ENCODE measurements at regions not wholly inside any gene's neighbourhood (a gene's known extent, or its start where the extent isn't known, plus 50 kb on each side); places are given as distances from the start of the nearest gene placed in this dataset.

DNA sequence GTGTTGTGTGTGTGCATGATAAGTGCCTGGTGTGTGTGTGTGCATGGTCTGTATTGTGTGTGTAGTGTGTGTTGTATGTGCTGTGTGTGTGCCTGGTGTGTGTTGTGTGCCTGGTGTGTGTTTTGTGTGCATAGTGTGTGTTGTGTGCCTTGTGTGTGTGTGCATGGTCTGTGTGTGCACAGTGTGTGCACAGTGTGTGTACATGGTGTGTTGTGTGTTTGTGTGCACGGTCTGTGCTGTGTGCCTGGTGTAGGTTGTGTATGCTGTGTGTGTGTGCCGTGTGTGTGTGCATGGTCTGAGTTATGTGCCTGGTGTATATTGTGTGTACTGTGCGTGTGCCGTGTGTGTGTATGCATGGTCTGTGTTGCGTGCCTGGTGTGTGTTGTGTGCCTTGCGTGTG, 403.0 kb upstream of the RNF32 start:
- H4K91ac ChIP-seq (ENCODE audit: low read depth, low read length, poor library complexity): peak overlapping the region; percentile 87
- H3K27ac ChIP-seq (replicated peaks; ENCODE audit: low read length): peak overlapping the region; percentile 27
- peaks cover 0 to 5% (median 0%) of the 10 kb centered on the region in 3 experiments for H3K27me3 ChIP-seq (ENCODE audit: control insufficient read depth in 3 of 3, insufficient read depth in 3 of 3, low read depth in 1 of 3, low read length in 3 of 3)
- peak overlapping the region; percentile 78 for H3K9ac ChIP-seq (ENCODE audit: low read depth, low read length, poor library complexity)
- H3K4me1 ChIP-seq (ENCODE audit: control insufficient read depth in 2 of 2, insufficient read depth in 1 of 2, low read depth in 1 of 2, low read length in 2 of 2): peaks cover 0 to 5% of the 10 kb centered on the region in 2 donors
- no peaks in the 10 kb centered on the region for H3K79me1 ChIP-seq (ENCODE audit: low read depth, low read length)
- H3K36me3 ChIP-seq (replicated peaks in 1 of 2; ENCODE audit: control insufficient read depth in 2 of 2, insufficient read depth in 2 of 2, low read length in 2 of 2): peaks cover 0 to 6% of the 10 kb centered on the region in 2 donors
- peak overlapping the region; percentile 53 for H2AK5ac ChIP-seq (ENCODE audit: low read depth, low read length)
- H2BK15ac ChIP-seq (ENCODE audit: low read length): no peak overlapping the region
- no peak overlapping the region for H3K4me2 ChIP-seq (ENCODE audit: insufficient read depth, low read length, poor library complexity, severe bottlenecking)
- H2BK5ac ChIP-seq (ENCODE audit: low read length): no peak overlapping the region
- peak overlapping the region in 1 of 2 donors; percentile 18 for H3K4me3 ChIP-seq (ENCODE audit: low read length in 2 of 2)
- no CpG with 5 or more reads among the region's 6 CpGs for WGBS, 2 donors (ENCODE audit: extremely low coverage in 2 of 2, insufficient read length in 2 of 2, insufficient replicate concordance in 1 of 2)
- H3K14ac ChIP-seq (ENCODE audit: low read length): peak overlapping the region; percentile 85
- H3K4ac ChIP-seq (ENCODE audit: low read length): peak overlapping the region; percentile 43
- peak overlapping the region; percentile 93 for H3K23ac ChIP-seq (ENCODE audit: low read depth, low read length, poor library complexity)
- no peak for DNase-seq (ENCODE audit: low spot score)
- no peak overlapping the region for H2AFZ ChIP-seq (ENCODE audit: low read length)
- peak overlapping the region; percentile 97 for H2BK12ac ChIP-seq (ENCODE audit: low read length)
- no peak overlapping the region for H2BK120ac ChIP-seq (ENCODE audit: low read depth, low read length)
- H4K8ac ChIP-seq (ENCODE audit: low read depth, low read length): peak overlapping the region; percentile 89
- H3K9me3 ChIP-seq (replicated peaks in 1 of 2; ENCODE audit: control insufficient read depth in 2 of 2, insufficient read depth in 1 of 2, low read depth in 1 of 2, low read length in 2 of 2): peaks cover 0 to 6% of the 10 kb centered on the region in 2 donors
- peak overlapping the region; percentile 23 for H3K18ac ChIP-seq (ENCODE audit: low read length)

DNA sequence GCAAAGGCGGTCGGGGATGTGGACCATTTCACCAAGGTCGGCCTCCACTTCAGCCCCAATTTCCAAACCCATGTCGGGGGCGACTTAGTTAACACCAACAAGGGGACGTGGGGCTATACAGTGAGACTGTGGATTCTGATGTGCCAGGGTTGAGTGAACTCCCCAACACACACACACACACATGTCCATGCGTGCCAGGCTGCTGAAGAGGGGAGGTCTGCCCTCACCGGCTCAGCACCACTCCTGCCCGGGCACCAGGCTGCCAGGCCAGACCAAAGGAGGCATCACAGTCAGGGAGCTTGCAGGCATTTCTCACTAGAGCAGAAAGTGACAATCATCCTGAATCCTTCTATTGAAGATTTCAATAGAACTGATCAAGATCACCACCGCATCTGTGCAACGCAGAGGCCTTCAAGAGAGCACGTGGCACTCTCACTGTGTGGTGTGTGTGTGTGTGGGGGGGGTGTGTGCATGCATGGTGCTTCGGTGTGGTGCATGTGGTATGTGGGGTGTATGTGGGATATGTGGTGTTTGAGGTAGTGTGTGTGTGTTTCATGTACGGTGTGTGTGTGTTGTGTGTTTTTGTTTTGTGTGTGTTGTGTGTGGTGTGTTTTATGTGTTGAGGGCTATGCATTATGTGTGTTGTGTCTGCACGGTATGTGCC, 403.5 kb upstream of the RNF32 start:
- H2BK5ac ChIP-seq (ENCODE audit: low read length): no peak overlapping the region
- peak overlapping the region; percentile 43 for H3K4ac ChIP-seq (ENCODE audit: low read length)
- H2AK5ac ChIP-seq (ENCODE audit: low read depth, low read length): peak overlapping the region; percentile 53
- H3K9ac ChIP-seq (ENCODE audit: low read depth, low read length, poor library complexity): peak overlapping the region; percentile 57
- 100% methylated on average over 2 of the region's 15 CpGs; no CpG with 5 or more reads in 1 of the 2 donors for WGBS, 2 donors (ENCODE audit: extremely low coverage in 2 of 2, insufficient read length in 2 of 2, insufficient replicate concordance in 1 of 2)
- no peaks in the 10 kb centered on the region for H3K79me1 ChIP-seq (ENCODE audit: low read depth, low read length)
- peak overlapping the region; percentile 93 for H3K23ac ChIP-seq (ENCODE audit: low read depth, low read length, poor library complexity)
- H3K14ac ChIP-seq (ENCODE audit: low read length): peak overlapping the region; percentile 85
- H3K9me3 ChIP-seq (replicated peaks in 1 of 2; ENCODE audit: control insufficient read depth in 2 of 2, insufficient read depth in 1 of 2, low read depth in 1 of 2, low read length in 2 of 2): peaks cover 0 to 6% of the 10 kb centered on the region in 2 donors
- H3K36me3 ChIP-seq (replicated peaks in 1 of 2; ENCODE audit: control insufficient read depth in 2 of 2, insufficient read depth in 2 of 2, low read length in 2 of 2): peaks cover 0 to 6% of the 10 kb centered on the region in 2 donors
- H2BK15ac ChIP-seq (ENCODE audit: low read length): no peak overlapping the region
- H4K91ac ChIP-seq (ENCODE audit: low read depth, low read length, poor library complexity): peak overlapping the region; percentile 87
- no peak for DNase-seq (ENCODE audit: low spot score)
- H3K4me2 ChIP-seq (ENCODE audit: insufficient read depth, low read length, poor library complexity, severe bottlenecking): no peak overlapping the region
- peak overlapping the region in 1 of 2 donors; percentile 18 for H3K4me3 ChIP-seq (ENCODE audit: low read length in 2 of 2)
- H3K18ac ChIP-seq (ENCODE audit: low read length): no peak overlapping the region
- H3K27ac ChIP-seq (replicated peaks; ENCODE audit: low read length): no peak overlapping the region
- peaks cover 0 to 5% (median 0%) of the 10 kb centered on the region in 3 experiments for H3K27me3 ChIP-seq (ENCODE audit: control insufficient read depth in 3 of 3, insufficient read depth in 3 of 3, low read depth in 1 of 3, low read length in 3 of 3)
- H2AFZ ChIP-seq (ENCODE audit: low read length): no peak overlapping the region
- peaks cover 0 to 5% of the 10 kb centered on the region in 2 donors for H3K4me1 ChIP-seq (ENCODE audit: control insufficient read depth in 2 of 2, insufficient read depth in 1 of 2, low read depth in 1 of 2, low read length in 2 of 2)
- peak overlapping the region; percentile 89 for H4K8ac ChIP-seq (ENCODE audit: low read depth, low read length)
- H2BK12ac ChIP-seq (ENCODE audit: low read length): no peak overlapping the region
- H2BK120ac ChIP-seq (ENCODE audit: low read depth, low read length): no peak overlapping the region

GRCh38 chr7:156236181-156236889, 404.2 kb upstream of the RNF32 start:
- WGBS, 2 donors (ENCODE audit: extremely low coverage in 2 of 2, insufficient read length in 2 of 2, insufficient replicate concordance in 1 of 2): no CpG with 5 or more reads among the region's 23 CpGs
- H3K4me3 ChIP-seq (ENCODE audit: low read length in 2 of 2): no peak overlapping the region
- peak overlapping the region; percentile 41 for H3K14ac ChIP-seq (ENCODE audit: low read length)
- H3K18ac ChIP-seq (ENCODE audit: low read length): peak overlapping the region; percentile 32
- no peak overlapping the region for H4K91ac ChIP-seq (ENCODE audit: low read depth, low read length, poor library complexity)
- peak overlapping the region; percentile 26 for H2AK5ac ChIP-seq (ENCODE audit: low read depth, low read length)
- DNase-seq (ENCODE audit: low spot score): no peak
- H2AFZ ChIP-seq (ENCODE audit: low read length): no peak overlapping the region
- no peak overlapping the region for H2BK12ac ChIP-seq (ENCODE audit: low read length)
- peak overlapping the region; percentile 45 for H3K23ac ChIP-seq (ENCODE audit: low read depth, low read length, poor library complexity)
- H3K4me2 ChIP-seq (ENCODE audit: insufficient read depth, low read length, poor library complexity, severe bottlenecking): no peak overlapping the region
- peaks cover 0 to 6% of the 10 kb centered on the region in 2 donors for H3K36me3 ChIP-seq (replicated peaks in 1 of 2; ENCODE audit: control insufficient read depth in 2 of 2, insufficient read depth in 2 of 2, low read length in 2 of 2)
- H3K9ac ChIP-seq (ENCODE audit: low read depth, low read length, poor library complexity): no peak overlapping the region
- H4K8ac ChIP-seq (ENCODE audit: low read depth, low read length): no peak overlapping the region
- H2BK120ac ChIP-seq (ENCODE audit: low read depth, low read length): no peak overlapping the region
- peaks cover 0 to 5% of the 10 kb centered on the region in 2 donors for H3K4me1 ChIP-seq (ENCODE audit: control insufficient read depth in 2 of 2, insufficient read depth in 1 of 2, low read depth in 1 of 2, low read length in 2 of 2)
- H3K9me3 ChIP-seq (replicated peaks in 1 of 2; ENCODE audit: control insufficient read depth in 2 of 2, insufficient read depth in 1 of 2, low read depth in 1 of 2, low read length in 2 of 2): peaks cover 0 to 6% of the 10 kb centered on the region in 2 donors
- H3K79me1 ChIP-seq (ENCODE audit: low read depth, low read length): no peaks in the 10 kb centered on the region
- H2BK5ac ChIP-seq (ENCODE audit: low read length): no peak overlapping the region
- peaks cover 0 to 5% (median 0%) of the 10 kb centered on the region in 3 experiments for H3K27me3 ChIP-seq (ENCODE audit: control insufficient read depth in 3 of 3, insufficient read depth in 3 of 3, low read depth in 1 of 3, low read length in 3 of 3)
- H2BK15ac ChIP-seq (ENCODE audit: low read length): no peak overlapping the region
- H3K27ac ChIP-seq (replicated peaks; ENCODE audit: low read length): no peak overlapping the region
- H3K4ac ChIP-seq (ENCODE audit: low read length): no peak overlapping the region
